GM12891 (cell line): ENCODE measurements at regions not wholly inside any gene's neighbourhood (a gene's known extent, or its start where the extent isn't known, plus 50 kb on each side); places are given as distances from the start of the nearest gene placed in this dataset.
A peak's percentile ranks its signal among the peaks of the same experiment; 100 is the strongest.

Experiments used
- DNase-seq: peaks from one replicate; pipeline ENCODE4 v3.0.0; 2011; ENCODE audit warnings: low spot score; ENCODE audit not compliant: insufficient read length
- FAIRE-seq: peaks from 2 replicates; lab custom pipeline; 2011; peaks lifted over from hg19 to GRCh38; lab: Jason Lieb, UNC
- PAX5 ChIP-seq: IDR thresholded peaks from 2 replicates; pipeline ENCODE4 v1.6.1; 2011; ENCODE audit warnings: low read length, moderate library complexity, mild to moderate bottlenecking; ENCODE audit not compliant: insufficient read depth, severe bottlenecking
- POLR2A ChIP-seq: IDR thresholded peaks from 2 replicates; pipeline ENCODE4 v1.6.1; 2011; ENCODE audit warnings: low read depth, low read length, control low read depth
- POLR2AphosphoS5 ChIP-seq: IDR thresholded peaks from 2 replicates; pipeline ENCODE4 v1.6.1; 2011; ENCODE audit warnings: low read depth, low read length, control low read depth
- POU2F2 ChIP-seq: IDR thresholded peaks from 2 replicates; pipeline ENCODE4 v1.6.1; 2011; ENCODE audit warnings: low read depth, mild to moderate bottlenecking, control low read depth, low read length, moderate library complexity
- SPI1 ChIP-seq: IDR thresholded peaks from 2 replicates; pipeline ENCODE4 v1.6.1; 2011; ENCODE audit warnings: low read depth, low read length, control low read depth
- TAF1 ChIP-seq: IDR thresholded peaks from 2 replicates; pipeline ENCODE4 v1.6.1; 2011; ENCODE audit warnings: low read depth, low read length, control low read depth

- FAIRE-seq (no peak), DNase-seq (no peak)
- TF ChIP-seq POU2F2 = no peak
- no peak for TF ChIP-seq SPI1
- no peak for TF ChIP-seq PAX5
- TF ChIP-seq TAF1 = no peak
- no peak for TF ChIP-seq POLR2AphosphoS5
- TF ChIP-seq POLR2A = no peak
Measured at GRCh38 chr2:134178138-134178877, 75.6 kb upstream of the MGAT5 start.

DNA sequence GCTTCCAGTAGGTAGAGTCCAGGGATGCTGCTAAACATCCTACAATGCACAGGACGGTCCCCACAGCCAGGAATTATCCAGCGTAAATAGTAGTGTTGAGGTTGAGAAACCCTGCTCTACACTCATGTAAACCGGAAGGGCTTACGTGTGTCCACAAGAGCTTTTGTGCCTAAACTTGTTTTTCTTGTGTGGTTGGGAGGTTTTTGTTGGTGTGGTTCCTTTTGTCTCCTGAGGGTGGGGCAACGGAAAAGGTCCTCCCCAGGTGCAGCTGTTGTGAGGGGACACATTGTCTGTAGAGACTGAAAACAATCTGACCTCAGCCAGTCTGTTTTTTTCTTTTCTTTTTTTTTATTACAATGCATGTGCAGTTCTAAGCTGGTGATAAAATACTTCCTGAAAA is 72.7 kb upstream of the MGAT5 start:
- DNase-seq = no peak
- TF ChIP-seq POLR2AphosphoS5 (no peak), SPI1 (no peak), POLR2A (no peak), TAF1 (no peak), PAX5 (no peak), POU2F2 (no peak)
- FAIRE-seq = peak; percentile 64

- DNase-seq = no peak
- no peak for TF ChIP-seq POU2F2
- TF ChIP-seq SPI1 = no peak
- TF ChIP-seq POLR2A = no peak
- no peak for TF ChIP-seq POLR2AphosphoS5
- no peak for TF ChIP-seq PAX5
- TF ChIP-seq TAF1 = no peak
- FAIRE-seq = peak; percentile 63
Measured at GRCh38 chr2:134183679-134184078, 70.2 kb upstream of the MGAT5 start.

DNA sequence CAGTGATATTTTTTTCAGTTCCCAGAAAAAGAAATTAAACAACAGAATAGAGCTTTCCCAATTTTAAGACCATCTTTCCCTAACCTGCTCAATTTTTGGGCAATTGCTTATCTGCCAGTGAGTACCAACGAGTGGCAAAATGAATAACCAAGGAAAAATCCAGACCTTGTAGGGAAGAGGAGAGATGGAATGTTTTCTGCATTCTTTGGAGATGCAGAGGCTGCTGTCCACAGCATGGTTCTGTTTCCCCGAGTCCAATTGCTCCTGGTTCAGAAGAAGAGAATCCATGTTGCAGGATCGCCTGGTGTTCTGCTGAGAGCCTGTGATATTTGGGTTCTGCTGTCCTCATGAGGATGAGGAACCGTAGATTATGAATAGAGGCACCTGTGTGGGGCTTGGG is 68.2 kb upstream of the MGAT5 start:
- TF ChIP-seq TAF1 (no peak), POU2F2 (no peak), POLR2A (no peak)
- DNase-seq = no peak

DNA sequence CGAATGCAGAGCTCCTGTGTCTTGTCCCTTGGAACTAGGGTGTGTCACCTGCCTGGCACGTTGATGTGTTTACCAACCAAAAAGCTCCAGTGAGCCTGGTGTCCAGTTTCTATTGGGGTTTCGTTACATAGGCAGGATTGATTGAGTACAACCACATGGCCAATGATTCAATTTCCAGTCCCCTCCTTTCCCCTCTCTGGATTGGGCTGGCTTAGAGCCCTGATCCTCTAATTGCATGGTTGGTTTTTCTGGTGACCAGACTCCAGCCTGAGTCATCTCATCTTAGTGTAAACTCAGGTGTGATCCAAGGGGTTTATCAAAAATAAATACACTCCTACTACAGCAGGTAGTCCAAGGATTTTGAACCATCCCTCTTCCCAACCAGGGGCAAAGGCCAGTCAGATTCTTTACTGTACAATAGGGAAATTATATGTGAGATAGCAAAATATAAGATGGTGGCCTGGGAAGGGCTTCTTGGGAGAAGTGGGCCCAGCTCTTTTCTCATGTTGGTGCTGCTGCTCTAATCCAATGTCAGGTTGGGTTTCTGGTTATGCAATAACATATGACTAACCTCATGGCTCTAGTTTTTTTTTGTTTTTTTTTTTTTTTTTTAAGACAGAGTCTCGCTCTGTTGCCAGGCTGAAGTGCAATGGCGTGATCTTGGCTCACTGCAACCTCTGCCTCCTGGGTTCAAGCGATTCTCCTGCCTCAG is 64.7 kb upstream of the MGAT5 start:
- no peak for TF ChIP-seq SPI1
- no peak for TF ChIP-seq POLR2A
- no peak for TF ChIP-seq POLR2AphosphoS5
- TF ChIP-seq PAX5 = no peak
- no peak for TF ChIP-seq POU2F2
- TF ChIP-seq TAF1 = no peak
- DNase-seq = no peak
- no peak for FAIRE-seq

More for the DNA sequence above, 68.2 kb upstream of the MGAT5 start:
- FAIRE-seq = no peak

DNA sequence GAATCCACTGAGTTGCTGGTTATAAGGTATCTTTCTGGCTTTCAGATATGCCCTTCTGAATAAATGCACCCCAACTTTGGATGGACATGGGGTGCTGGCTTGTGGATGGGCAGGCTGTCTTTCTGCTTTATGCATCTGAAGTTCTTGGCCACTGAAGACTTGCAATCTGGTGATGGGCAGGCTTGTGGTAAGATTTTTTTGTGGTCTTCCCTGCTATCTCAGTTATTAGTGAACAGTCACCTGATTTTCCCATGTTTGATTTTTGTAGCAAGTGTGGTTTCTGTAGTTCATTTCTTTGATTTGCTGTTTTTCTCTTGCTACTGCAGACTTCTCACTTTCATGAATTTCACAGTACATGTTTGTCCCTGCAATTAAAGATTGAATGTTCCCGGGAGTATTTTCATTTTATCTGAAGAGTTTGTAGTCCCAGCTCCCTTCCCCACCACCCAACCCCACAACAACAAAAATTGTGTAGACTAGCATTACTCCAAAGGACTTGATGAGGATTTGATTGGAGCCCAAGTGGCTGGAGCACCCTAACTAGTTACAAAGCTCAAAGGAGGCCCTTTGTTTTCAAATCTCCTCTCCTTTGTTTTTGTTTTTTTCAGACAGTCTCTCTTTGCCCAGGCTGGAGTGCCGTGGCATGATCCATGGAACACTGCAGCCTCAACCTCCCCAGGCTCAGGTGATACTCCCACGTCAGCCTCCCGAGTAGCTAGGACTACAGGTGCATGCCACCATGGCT is 63.6 kb upstream of the MGAT5 start:
- FAIRE-seq = no peak
- TF ChIP-seq POLR2A (no peak), POU2F2 (no peak), SPI1 (no peak), TAF1 (no peak), POLR2AphosphoS5 (no peak), PAX5 (no peak)
- DNase-seq = no peak

- FAIRE-seq = no peak
- DNase-seq = no peak
- TF ChIP-seq PAX5 (no peak), SPI1 (no peak), POLR2A (no peak), TAF1 (no peak), POU2F2 (no peak), POLR2AphosphoS5 (no peak)
Measured at GRCh38 chr2:134190807-134191203, 63.1 kb upstream of the MGAT5 start.

GRCh38 chr2:134191835-134192234 is 62.0 kb upstream of the MGAT5 start:
- FAIRE-seq (no peak), DNase-seq (no peak)
- TF ChIP-seq POLR2A (no peak), POU2F2 (no peak), POLR2AphosphoS5 (no peak), SPI1 (no peak), PAX5 (no peak), TAF1 (no peak)

- no peak for DNase-seq
- no peak for TF ChIP-seq POLR2A
- TF ChIP-seq POU2F2 = no peak
- TF ChIP-seq PAX5 = no peak
- TF ChIP-seq TAF1 = no peak
- TF ChIP-seq POLR2AphosphoS5 = no peak
- TF ChIP-seq SPI1 = no peak
- no peak for FAIRE-seq
Measured at GRCh38 chr2:134193006-134193405, 60.9 kb upstream of the MGAT5 start.

GRCh38 chr2:134194519-134194918 is 59.4 kb upstream of the MGAT5 start:
- no peak for DNase-seq

More at GRCh38 chr2:134194519-134194918, 59.4 kb upstream of the MGAT5 start:
- FAIRE-seq = no peak
- no peak for TF ChIP-seq PAX5
- no peak for TF ChIP-seq POLR2A
- TF ChIP-seq TAF1 = no peak
- TF ChIP-seq POU2F2 = no peak
- TF ChIP-seq POLR2AphosphoS5 = no peak
- TF ChIP-seq SPI1 = no peak
